CD14-positive monocyte (primary cell): ENCODE measurements at regions not wholly inside any gene's neighbourhood (a gene's known extent, or its start where the extent isn't known, plus 50 kb on each side); places are given as distances from the start of the nearest gene placed in this dataset.

Experiments used
- DNase-seq, 3 donors: peaks; one replicate each; pipeline ENCODE4 v3.0.0-alpha.2; 2011 to 2022
- H2AFZ ChIP-seq: 2 replicates; pipeline ENCODE4 v1.6.0; 2012; ENCODE audit warnings: mild to moderate bottlenecking, low read depth, low read length, inconsistent platforms; ENCODE audit not compliant: insufficient read depth, poor library complexity, severe bottlenecking
- H3K27ac ChIP-seq, 2 donors: 1 replicate in 1 of 2; 2 replicates in 1 of 2; pipeline ENCODE4 v1.5.1; 2012 to 2013; ENCODE audit warnings: low read length in 2 of 2, control low read depth in 1 of 2, inconsistent platforms in 1 of 2, low read depth in 1 of 2, mild to moderate bottlenecking in 1 of 2
- H3K27me3 ChIP-seq, 2 donors: one replicate each; pipeline versions ENCODE4 v1.6.0 to v1.6.1; 2011 to 2013; ENCODE audit warnings: low read length in 2 of 2; ENCODE audit not compliant: control insufficient read depth in 2 of 2, insufficient read depth in 2 of 2
- H3K36me3 ChIP-seq, 2 donors: replicated peaks in 1 of 2; 1 replicate in 1 of 2; 2 replicates in 1 of 2; pipeline versions ENCODE4 v1.5.1 to v1.6.1; 2012 to 2013; ENCODE audit warnings: low read length in 2 of 2, control low read depth in 1 of 2, inconsistent platforms in 1 of 2, mild to moderate bottlenecking in 1 of 2; ENCODE audit not compliant: insufficient read depth in 2 of 2, control insufficient read depth in 1 of 2
- H3K4me1 ChIP-seq, 2 donors: 1 replicate in 1 of 2; 2 replicates in 1 of 2; pipeline versions ENCODE4 v1.5.1 to v1.6.1; 2012 to 2013; ENCODE audit warnings: low read length in 2 of 2, control low read depth in 1 of 2, inconsistent platforms in 1 of 2, mild to moderate bottlenecking in 1 of 2, moderate library complexity in 1 of 2; ENCODE audit not compliant: insufficient read depth in 2 of 2, control insufficient read depth in 1 of 2
- H3K4me2 ChIP-seq: replicated peaks from 2 replicates; pipeline ENCODE3; 2012; ENCODE audit warnings: low read length, moderate library complexity, mild to moderate bottlenecking; ENCODE audit not compliant: poor library complexity, severe bottlenecking; ENCODE audit errors: extremely low read depth
- H3K4me3 ChIP-seq, 3 experiments: fragments of 200-600 bp in 1 of 3; sonication (generic) in 1 of 3; replicated peaks in 1 of 3; 1 replicate in 2 of 3; 2 replicates in 1 of 3; pipeline ENCODE4 v1.5.1; 2011 to 2013; ENCODE audit warnings: low read length in 3 of 3, mild to moderate bottlenecking in 3 of 3, control low read depth in 2 of 3, low read depth in 2 of 3, inconsistent platforms in 1 of 3, moderate library complexity in 1 of 3
- H3K79me2 ChIP-seq: 2 replicates; pipeline ENCODE4 v1.6.0; 2012; ENCODE audit warnings: mild to moderate bottlenecking, control low read depth, inconsistent platforms, low read length, moderate library complexity; ENCODE audit not compliant: insufficient read depth
- H3K9ac ChIP-seq: 2 replicates; pipeline ENCODE4 v1.6.0; 2017; ENCODE audit warnings: low read length, mild to moderate bottlenecking; ENCODE audit not compliant: insufficient read depth, poor library complexity, severe bottlenecking
- H3K9me3 ChIP-seq, 2 donors: replicated peaks in 1 of 2; 1 replicate in 1 of 2; 2 replicates in 1 of 2; pipeline versions ENCODE4 v1.5.1 to v1.6.1; 2012 to 2013; ENCODE audit warnings: low read length in 2 of 2, control low read depth in 1 of 2; ENCODE audit not compliant: control insufficient read depth in 1 of 2, insufficient read depth in 1 of 2
- H4K20me1 ChIP-seq: 2 replicates; pipeline ENCODE4 v1.6.0; 2012; ENCODE audit warnings: mild to moderate bottlenecking, low read length, control low read depth, moderate library complexity; ENCODE audit not compliant: insufficient read depth
- H3K27ac Mint-ChIP-seq, 7 donors: one replicate each; pipeline ENCODE4 v1.8.0; 2020; ENCODE audit warnings: mild to moderate bottlenecking in 7 of 7, mixed read lengths in 7 of 7, moderate library complexity in 6 of 7, inconsistent platforms in 2 of 7
- H3K27me3 Mint-ChIP-seq, 3 donors: one replicate each; pipeline ENCODE4 v1.8.0; 2021 to 2022; ENCODE audit warnings: low read depth in 3 of 3, mild to moderate bottlenecking in 3 of 3, mixed read lengths in 3 of 3, moderate library complexity in 3 of 3, inconsistent platforms in 1 of 3
- H3K36me3 Mint-ChIP-seq, 2 donors: one replicate each; pipeline ENCODE4 v1.8.0; 2020; ENCODE audit warnings: mixed read lengths in 2 of 2, inconsistent platforms in 1 of 2, mild to moderate bottlenecking in 1 of 2
- H3K4me1 Mint-ChIP-seq: one replicate; pipeline ENCODE4 v1.8.0; 2020; ENCODE audit warnings: mild to moderate bottlenecking, mixed read lengths
- H3K4me3 Mint-ChIP-seq, 2 donors: one replicate each; pipeline ENCODE4 v1.8.0; 2020; ENCODE audit warnings: mild to moderate bottlenecking in 2 of 2, mixed read lengths in 2 of 2, moderate library complexity in 1 of 2
- H3K9me3 Mint-ChIP-seq, 7 donors: one replicate each; pipeline ENCODE4 v1.8.0; 2020 to 2022; ENCODE audit warnings: mixed read lengths in 7 of 7, mild to moderate bottlenecking in 6 of 7, moderate library complexity in 6 of 7, inconsistent platforms in 2 of 7
- WGBS: methylation state at CpG from one replicate; pipeline ENCODE4 v1.1.5; 2013; ENCODE audit warnings: missing lambda C conversion rate; ENCODE audit not compliant: insufficient coverage; 5-methylcytosine and 5-hydroxymethylcytosine counted together
- intact Hi-C, 2 donors: fragments of 100-400 bp; cut with micrococcal nuclease; formaldehyde crosslinking; loops; one replicate each; pipeline versions ENCODE4 v1.15.0 to v1.15.1; 2023
- TF ChIP-seq, protein P1 (sequence below): fragments of 200-600 bp; IDR thresholded peaks from one replicate; pipeline ENCODE4 v1.8.0; 2022; ENCODE audit warnings: antibody characterized with exemption, mild to moderate bottlenecking

DNA sequence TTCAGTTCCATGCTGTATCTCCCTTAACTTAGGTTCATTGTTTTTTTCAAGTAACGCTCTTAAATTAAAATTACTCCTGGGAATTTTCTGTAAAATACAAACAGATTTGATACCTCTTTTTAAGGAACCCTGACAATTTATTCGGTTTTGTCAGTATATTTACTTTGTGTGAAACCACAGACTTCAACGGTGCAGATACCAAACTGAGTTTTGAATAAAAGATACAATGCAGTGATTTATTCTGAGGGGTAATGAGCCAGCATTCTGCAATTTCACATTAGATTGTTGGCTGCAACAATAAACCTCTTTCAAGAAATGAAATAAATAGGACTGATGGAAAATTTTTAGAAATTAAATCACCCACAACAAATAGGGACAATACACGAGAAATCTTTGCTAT lies 308.6 kb upstream of the EDIL3 start:
- Histone ChIP-seq H3K9ac (no peak overlapping the region), H2AFZ (no peak overlapping the region), H3K9me3 (peaks cover 11% of the 10 kb centered on the region in 2 donors), H3K4me1 (no peaks in the 10 kb centered on the region), H3K27me3 (no peaks in the 10 kb centered on the region), H3K27ac (no peak overlapping the region), H3K4me3 (no peak overlapping the region), H4K20me1 (no peaks in the 10 kb centered on the region), H3K36me3 (no peaks in the 10 kb centered on the region), H3K4me2 (no peak overlapping the region), H3K79me2 (no peaks in the 10 kb centered on the region)
- intact Hi-C loops, result no loop called here
- Mint-ChIP-seq H3K36me3 (no peaks in the 10 kb centered on the region), H3K9me3 (peaks cover 2 to 22% (median 7%) of the 10 kb centered on the region in 7 donors), H3K4me3 (no peak overlapping the region), H3K27ac (no peak overlapping the region), H3K4me1 (no peaks in the 10 kb centered on the region), H3K27me3 (no peaks in the 10 kb centered on the region)
- TF ChIP-seq, protein P1, sequence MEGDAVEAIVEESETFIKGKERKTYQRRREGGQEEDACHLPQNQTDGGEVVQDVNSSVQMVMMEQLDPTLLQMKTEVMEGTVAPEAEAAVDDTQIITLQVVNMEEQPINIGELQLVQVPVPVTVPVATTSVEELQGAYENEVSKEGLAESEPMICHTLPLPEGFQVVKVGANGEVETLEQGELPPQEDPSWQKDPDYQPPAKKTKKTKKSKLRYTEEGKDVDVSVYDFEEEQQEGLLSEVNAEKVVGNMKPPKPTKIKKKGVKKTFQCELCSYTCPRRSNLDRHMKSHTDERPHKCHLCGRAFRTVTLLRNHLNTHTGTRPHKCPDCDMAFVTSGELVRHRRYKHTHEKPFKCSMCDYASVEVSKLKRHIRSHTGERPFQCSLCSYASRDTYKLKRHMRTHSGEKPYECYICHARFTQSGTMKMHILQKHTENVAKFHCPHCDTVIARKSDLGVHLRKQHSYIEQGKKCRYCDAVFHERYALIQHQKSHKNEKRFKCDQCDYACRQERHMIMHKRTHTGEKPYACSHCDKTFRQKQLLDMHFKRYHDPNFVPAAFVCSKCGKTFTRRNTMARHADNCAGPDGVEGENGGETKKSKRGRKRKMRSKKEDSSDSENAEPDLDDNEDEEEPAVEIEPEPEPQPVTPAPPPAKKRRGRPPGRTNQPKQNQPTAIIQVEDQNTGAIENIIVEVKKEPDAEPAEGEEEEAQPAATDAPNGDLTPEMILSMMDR, result no peak
- no peak for DNase-seq
- no CpG with 5 or more reads among the region's 4 CpGs for WGBS

- Histone ChIP-seq H3K27ac (no peak overlapping the region), H3K4me2 (no peak overlapping the region), H3K27me3 (no peaks in the 10 kb centered on the region), H3K79me2 (no peaks in the 10 kb centered on the region), H3K9me3 (no peaks in the 10 kb centered on the region), H3K36me3 (no peaks in the 10 kb centered on the region), H3K4me1 (no peaks in the 10 kb centered on the region), H3K9ac (no peak overlapping the region), H3K4me3 (no peak overlapping the region), H4K20me1 (no peaks in the 10 kb centered on the region), H2AFZ (no peak overlapping the region)
- Mint-ChIP-seq H3K36me3 (no peaks in the 10 kb centered on the region), H3K27me3 (no peaks in the 10 kb centered on the region), H3K27ac (no peak overlapping the region), H3K4me3 (no peak overlapping the region), H3K9me3 (peaks cover 0 to 11% (median 3%) of the 10 kb centered on the region in 7 donors), H3K4me1 (no peaks in the 10 kb centered on the region)
- intact Hi-C loops, result no loop called here
- TF ChIP-seq, protein P1, result no peak
- WGBS, result no CpG with 5 or more reads among the region's 3 CpGs
- no peak for DNase-seq
Measured at GRCh38 chr5:84688566-84688965, 303.9 kb upstream of the EDIL3 start.
